Suprapubic skin (tissue), 4 donors: ENCODE measurements at regions not wholly inside any gene's neighbourhood (a gene's known extent, or its start where the extent isn't known, plus 50 kb on each side); places are given as distances from the start of the nearest gene placed in this dataset.

Source experiments
- DNase-seq, 2 donors: peaks; one replicate each; pipeline ENCODE4 v3.0.0-alpha.2; 2019; ENCODE audit warnings: low spot score in 2 of 2
- H3K27ac ChIP-seq: fragments of 200-600 bp; sonication (generic); one replicate; pipeline ENCODE4 v1.5.1; 2019
- H3K27me3 ChIP-seq: fragments of 200-600 bp; sonication (generic); one replicate; pipeline ENCODE4 v1.5.1; 2019
- H3K36me3 ChIP-seq: fragments of 200-600 bp; sonication (generic); one replicate; pipeline ENCODE4 v1.5.1; 2019
- H3K4me1 ChIP-seq: fragments of 200-600 bp; sonication (generic); one replicate; pipeline ENCODE4 v1.5.1; 2019
- H3K4me3 ChIP-seq: fragments of 200-600 bp; sonication (generic); one replicate; pipeline ENCODE4 v1.5.1; 2019; ENCODE audit warnings: mild to moderate bottlenecking
- H3K9me3 ChIP-seq: fragments of 200-600 bp; sonication (generic); one replicate; pipeline ENCODE4 v1.5.1; 2019
- EP300 ChIP-seq: sonication (generic); formaldehyde crosslinking; IDR thresholded peaks from one replicate; pipeline ENCODE4 v1.6.1; 2017; ENCODE audit warnings: antibody characterized with exemption
- POLR2A ChIP-seq, 2 donors: fragments of 450-650 bp; IDR thresholded peaks; one replicate each; pipeline ENCODE4 v1.6.1; 2017; ENCODE audit warnings: antibody characterized with exemption in 2 of 2, mild to moderate bottlenecking in 2 of 2, moderate library complexity in 2 of 2
- POLR2AphosphoS5 ChIP-seq, 3 donors: sonication (generic); formaldehyde crosslinking; IDR thresholded peaks; one replicate each; pipeline ENCODE4 v1.6.1; 2017; ENCODE audit warnings: antibody characterized with exemption in 3 of 3
- WGBS: methylation state at CpG from one replicate; pipeline ENCODE4 v1.1.5; 2018; 5-methylcytosine and 5-hydroxymethylcytosine counted together
- TF ChIP-seq, protein P1 (sequence below), 2 donors: fragments of 200-600 bp in 1 of 2; fragments of 450-650 bp in 1 of 2; sonication (generic) in 1 of 2; IDR thresholded peaks; one replicate each; pipeline ENCODE4 v1.5.1; 2016 to 2019; ENCODE audit warnings: antibody characterized with exemption in 2 of 2, mild to moderate bottlenecking in 1 of 2, moderate library complexity in 1 of 2

DNA sequence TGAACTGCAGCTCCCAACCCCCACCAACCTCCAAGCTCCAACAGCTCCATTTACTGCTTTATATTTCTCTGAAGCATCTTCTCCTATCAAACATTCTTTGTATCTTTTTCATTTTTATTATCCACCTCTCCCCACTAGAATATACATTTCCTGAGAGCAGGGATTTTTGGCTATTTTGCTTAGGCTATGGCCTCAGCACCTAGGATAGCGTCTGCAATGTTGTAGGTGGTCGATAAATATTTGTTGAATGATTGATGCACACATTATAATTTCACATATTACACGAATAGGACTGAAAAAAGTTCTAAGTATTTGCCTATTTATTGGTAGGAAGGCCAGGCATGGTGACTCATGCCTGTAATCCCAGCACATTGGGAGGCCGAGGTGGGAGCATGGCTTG is 658.7 kb upstream of the DIPK2B start:
- WGBS = 64% methylated on average over 4 of the region's 4 CpGs
- Histone ChIP-seq H3K4me3 (no peak overlapping the region), H3K9me3 (no peaks in the 10 kb centered on the region), H3K4me1 (no peaks in the 10 kb centered on the region), H3K36me3 (no peaks in the 10 kb centered on the region), H3K27me3 (no peaks in the 10 kb centered on the region), H3K27ac (no peak overlapping the region)
- DNase-seq = no peak
- TF ChIP-seq, protein P1, sequence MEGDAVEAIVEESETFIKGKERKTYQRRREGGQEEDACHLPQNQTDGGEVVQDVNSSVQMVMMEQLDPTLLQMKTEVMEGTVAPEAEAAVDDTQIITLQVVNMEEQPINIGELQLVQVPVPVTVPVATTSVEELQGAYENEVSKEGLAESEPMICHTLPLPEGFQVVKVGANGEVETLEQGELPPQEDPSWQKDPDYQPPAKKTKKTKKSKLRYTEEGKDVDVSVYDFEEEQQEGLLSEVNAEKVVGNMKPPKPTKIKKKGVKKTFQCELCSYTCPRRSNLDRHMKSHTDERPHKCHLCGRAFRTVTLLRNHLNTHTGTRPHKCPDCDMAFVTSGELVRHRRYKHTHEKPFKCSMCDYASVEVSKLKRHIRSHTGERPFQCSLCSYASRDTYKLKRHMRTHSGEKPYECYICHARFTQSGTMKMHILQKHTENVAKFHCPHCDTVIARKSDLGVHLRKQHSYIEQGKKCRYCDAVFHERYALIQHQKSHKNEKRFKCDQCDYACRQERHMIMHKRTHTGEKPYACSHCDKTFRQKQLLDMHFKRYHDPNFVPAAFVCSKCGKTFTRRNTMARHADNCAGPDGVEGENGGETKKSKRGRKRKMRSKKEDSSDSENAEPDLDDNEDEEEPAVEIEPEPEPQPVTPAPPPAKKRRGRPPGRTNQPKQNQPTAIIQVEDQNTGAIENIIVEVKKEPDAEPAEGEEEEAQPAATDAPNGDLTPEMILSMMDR (IDR thresholded peaks at IDR 0.05) = no peak
- TF ChIP-seq EP300 (no peak), POLR2A (IDR thresholded peaks at IDR 0.05) (no peak), POLR2AphosphoS5 (IDR thresholded peaks at IDR 0.05) (no peak)

DNA sequence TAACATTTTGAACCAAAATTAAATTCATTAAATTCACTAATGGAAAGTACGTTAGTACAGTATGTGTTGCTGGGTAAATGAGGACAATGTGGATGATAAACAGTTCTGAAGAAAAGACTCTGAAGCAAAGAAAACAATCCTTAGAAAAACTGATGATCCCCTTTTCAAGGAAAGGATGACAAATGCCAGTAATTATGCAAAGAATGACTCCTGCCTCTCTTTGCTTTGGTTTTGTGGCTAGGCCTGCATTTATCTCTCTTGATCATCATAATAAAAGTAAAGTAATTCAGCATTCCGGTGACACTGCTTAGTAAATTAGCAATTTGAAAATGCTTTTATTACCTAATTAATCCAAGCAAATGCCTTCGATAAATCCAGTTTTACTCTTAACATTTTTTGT is 652.2 kb upstream of the DIPK2B start:
- Histone ChIP-seq H3K27me3 (no peaks in the 10 kb centered on the region), H3K9me3 (no peaks in the 10 kb centered on the region), H3K27ac (no peak overlapping the region), H3K4me1 (no peaks in the 10 kb centered on the region), H3K36me3 (no peaks in the 10 kb centered on the region), H3K4me3 (no peak overlapping the region)
- WGBS = 55% methylated on average over 3 of the region's 3 CpGs
- TF ChIP-seq POLR2AphosphoS5 (IDR thresholded peaks at IDR 0.05) (no peak), POLR2A (IDR thresholded peaks at IDR 0.05) (no peak), EP300 (no peak)
- TF ChIP-seq, protein P1 (IDR thresholded peaks at IDR 0.05) = no peak
- no peak for DNase-seq

DNA sequence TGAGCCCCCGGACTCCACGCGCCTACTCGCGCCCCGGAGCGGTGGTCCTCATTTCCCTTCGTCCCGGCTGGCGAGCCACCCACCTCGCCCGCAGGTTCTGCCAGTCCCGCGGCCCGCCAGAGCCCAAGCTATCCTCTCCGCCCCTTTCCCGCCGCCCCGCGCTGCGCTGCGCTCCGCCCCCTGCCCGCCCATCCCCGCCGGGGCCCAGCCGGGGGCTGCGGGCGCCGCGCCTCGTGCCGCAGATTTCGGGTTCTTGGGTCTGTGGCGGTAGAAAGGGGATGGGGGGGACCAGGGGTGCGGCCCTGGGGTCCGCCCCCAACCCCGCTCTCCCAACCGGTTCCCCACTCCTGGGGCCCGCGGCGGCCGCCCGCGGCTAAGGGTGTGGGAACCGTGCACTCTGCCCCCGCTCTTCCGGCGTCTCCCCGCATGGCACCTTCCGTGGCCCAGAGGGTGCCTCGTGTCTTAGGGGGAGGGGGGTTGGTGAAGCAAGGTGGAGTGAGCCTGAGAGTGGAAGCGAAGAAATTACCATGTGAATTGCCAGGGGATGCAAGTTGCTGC is 650.8 kb upstream of the DIPK2B start:
- no peaks in the 10 kb centered on the region for H3K36me3 ChIP-seq
- peak overlapping the region; percentile 70 for H3K4me3 ChIP-seq
- WGBS = 32% methylated on average over 39 of the region's 53 CpGs
- no peaks in the 10 kb centered on the region for H3K4me1 ChIP-seq
- H3K27me3 ChIP-seq = no peaks in the 10 kb centered on the region
- H3K27ac ChIP-seq = peak overlapping the region; percentile 90
- peak in 1 of 2 donors; percentile 63 for DNase-seq
- TF ChIP-seq, protein P1 (IDR thresholded peaks at IDR 0.05) = no peak
- no peak for TF ChIP-seq EP300
- no peak for TF ChIP-seq POLR2AphosphoS5 (IDR thresholded peaks at IDR 0.05)
- TF ChIP-seq POLR2A (IDR thresholded peaks at IDR 0.05) = no peak
- H3K9me3 ChIP-seq = no peaks in the 10 kb centered on the region

DNA sequence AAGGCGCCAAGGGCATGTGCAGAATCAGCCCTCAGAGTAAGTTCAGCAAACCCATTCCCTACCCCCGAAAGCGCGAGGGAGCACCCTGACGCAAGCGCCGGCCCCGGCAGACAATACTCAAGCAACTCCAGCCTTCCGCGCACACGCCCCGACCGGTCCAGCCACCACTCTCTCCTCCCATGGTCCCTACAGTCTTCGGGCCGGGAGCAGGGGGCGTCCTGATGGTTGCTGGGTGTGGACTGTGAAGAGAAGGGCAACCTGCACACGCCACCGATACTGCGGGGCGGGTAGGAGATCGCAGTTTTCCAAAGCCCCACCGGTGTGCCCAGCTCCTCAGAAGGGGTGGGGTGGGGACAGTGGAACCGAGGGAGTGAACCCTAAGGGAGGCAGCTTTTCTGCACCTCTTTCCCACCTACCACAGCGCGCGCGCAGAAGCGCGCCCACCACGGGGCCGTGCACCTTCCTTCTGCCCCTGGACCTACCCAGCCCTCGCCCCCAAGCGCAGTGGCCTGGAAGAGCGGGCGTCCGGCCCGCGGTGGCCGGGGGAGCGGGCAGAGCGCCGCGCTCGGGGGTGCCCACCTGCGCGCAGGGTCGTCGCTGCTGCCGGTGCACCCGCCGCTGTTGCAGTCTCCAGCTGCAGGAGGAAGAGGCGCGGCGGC is 650.2 kb upstream of the DIPK2B start:
- Histone ChIP-seq H3K4me1 (no peaks in the 10 kb centered on the region), H3K9me3 (no peaks in the 10 kb centered on the region), H3K4me3 (peak overlapping the region; percentile 70), H3K27ac (peak overlapping the region; percentile 90), H3K36me3 (no peaks in the 10 kb centered on the region), H3K27me3 (no peaks in the 10 kb centered on the region)
- WGBS = 64% methylated on average over 18 of the region's 54 CpGs
- no peak for DNase-seq
- no peak for TF ChIP-seq EP300

DNA sequence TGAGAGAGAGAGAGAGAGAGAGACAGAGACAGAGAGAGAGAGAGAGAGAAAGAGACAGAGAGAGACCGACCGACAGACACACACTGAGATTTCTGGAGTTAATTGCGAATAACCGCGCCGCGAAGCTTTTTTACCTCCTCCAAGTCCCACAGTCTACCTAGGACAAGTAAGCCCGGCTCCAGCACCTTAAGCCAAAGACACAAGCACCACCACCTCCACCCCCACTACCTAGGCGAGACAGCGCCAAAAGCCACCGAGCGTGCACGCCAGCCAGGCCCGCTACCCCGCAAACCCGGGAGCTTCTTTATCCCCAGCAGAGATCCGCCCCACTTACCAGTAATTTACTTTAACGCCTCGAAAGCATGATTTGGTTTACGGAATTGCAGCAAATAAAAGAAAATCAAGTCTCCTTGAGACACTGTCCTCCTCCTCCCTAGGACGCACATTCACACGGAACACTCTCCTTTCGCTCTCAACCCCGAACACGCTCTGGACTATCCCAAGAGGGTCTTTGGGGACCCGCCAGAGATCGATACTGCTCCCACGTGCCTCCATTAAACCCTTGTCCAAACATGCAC is 649.6 kb upstream of the DIPK2B start:
- H3K4me3 ChIP-seq = peak overlapping the region; percentile 70
- 39% methylated on average over 28 of the region's 28 CpGs for WGBS
- H3K4me1 ChIP-seq = no peaks in the 10 kb centered on the region
- no peaks in the 10 kb centered on the region for H3K36me3 ChIP-seq
- peak overlapping the region; percentile 90 for H3K27ac ChIP-seq
- no peaks in the 10 kb centered on the region for H3K9me3 ChIP-seq
- no peaks in the 10 kb centered on the region for H3K27me3 ChIP-seq
- no peak for DNase-seq
- TF ChIP-seq, protein P1 (IDR thresholded peaks at IDR 0.05) = no peak
